Activated T-cell treated with anti-CD3 and anti-CD28 coated beads for 4 hours (primary cell): ENCODE measurements at regions not wholly inside any gene's neighbourhood (a gene's known extent, or its start where the extent isn't known, plus 50 kb on each side); places are given as distances from the start of the nearest gene placed in this dataset.
"Not testable (repeated sequence)": the region's sequence is repeated elsewhere in the genome, so short reads cannot be mapped to it uniquely, and the experiment has no call there.

Source experiments
- DNase-seq: peaks from one replicate; pipeline ENCODE4 v3.0.0-alpha.2; 2020

DNA sequence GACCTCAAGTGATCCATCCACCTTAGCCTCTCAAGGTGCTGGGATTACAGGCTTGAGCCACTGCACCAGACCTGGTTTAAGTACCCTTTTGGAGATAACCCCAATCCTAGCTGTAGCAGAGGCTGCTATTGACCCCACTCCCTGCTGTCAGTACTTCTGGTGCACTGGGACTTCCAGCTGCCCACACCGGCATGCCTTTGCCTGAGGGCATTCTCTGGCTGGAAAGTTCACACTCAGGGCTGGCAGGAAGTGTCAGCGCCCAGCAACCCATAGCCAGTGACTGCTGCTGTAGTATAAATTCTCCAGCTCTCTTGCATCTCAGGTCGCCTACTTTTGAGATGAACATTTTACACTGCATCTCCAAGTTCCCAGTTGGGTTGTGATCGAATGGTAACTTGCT lies 75.3 kb downstream of the UTRN start:
- DNase-seq: no peak

DNA sequence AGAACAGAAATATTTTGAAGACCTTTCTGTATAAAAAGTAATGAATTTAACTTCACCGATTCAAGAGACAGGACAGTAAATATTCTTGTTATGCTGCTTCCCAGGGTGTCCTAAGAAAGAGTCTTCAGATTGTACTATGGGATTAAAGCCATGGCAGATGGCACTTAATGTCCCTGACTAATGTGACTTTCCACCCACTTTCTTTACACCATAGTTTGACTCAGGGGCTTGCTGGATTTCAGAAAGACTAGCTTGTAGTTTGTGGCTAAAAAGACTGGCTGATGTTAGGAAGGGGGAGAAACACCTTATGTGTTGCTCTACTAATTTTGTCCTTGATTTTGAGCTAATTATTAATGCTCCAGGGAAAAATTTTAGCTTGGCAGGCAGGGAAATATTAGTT lies 75.9 kb downstream of the UTRN start:
- no peak for DNase-seq

DNA sequence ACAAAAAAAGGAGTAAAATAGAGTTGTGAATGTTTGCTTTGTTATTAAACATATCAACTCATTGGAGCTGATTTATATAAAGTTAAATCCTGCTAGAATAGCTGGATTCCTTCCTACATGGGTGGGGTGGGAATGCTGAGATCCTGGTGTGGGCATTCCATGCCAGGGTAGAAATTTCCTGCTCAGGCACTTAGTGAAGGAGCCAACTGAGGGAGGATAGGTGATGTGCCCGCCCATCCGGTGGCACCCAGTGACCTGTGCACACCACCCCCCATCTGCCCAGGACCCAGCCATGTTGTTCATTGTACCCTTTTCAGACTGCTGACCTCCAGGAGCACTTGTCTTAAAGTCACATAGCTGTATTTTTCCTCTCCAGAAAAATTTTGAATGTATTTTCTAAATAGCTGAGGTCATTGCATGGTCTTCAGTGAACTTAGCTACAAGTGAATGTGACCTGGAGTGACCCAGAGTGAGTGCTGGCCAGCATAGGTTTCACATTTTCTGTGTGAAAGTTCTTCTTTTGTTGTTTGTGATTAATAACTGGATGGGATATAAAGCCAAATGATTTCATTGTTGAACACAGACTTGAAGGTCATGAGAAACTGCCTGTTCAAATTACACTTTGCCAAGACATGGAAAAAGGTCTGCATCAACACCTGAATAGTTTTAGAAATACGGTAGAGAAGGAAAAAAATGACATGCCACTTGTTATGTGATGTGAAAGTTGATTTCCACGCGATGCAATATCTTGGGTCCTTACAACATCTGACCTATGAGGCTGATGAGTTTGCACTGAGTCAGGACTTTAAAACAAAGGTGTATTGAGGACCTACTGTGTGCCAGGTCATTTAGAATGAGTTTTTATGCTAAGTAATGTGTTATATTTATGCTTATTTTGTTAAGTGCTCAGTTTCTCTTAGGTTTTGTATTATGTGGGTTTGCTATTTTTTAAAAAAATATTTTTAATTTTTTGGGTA lies 77.2 kb downstream of the UTRN start:
- no peak for DNase-seq

- no peak for DNase-seq
These were observed 79.1 kb downstream of the UTRN start for GRCh38 chr6:144364208-144364720.

- no peak for DNase-seq
These were observed 79.6 kb downstream of the UTRN start for GRCh38 chr6:144364782-144365181.

GRCh38 chr6:144365271-144365670 lies 80.1 kb downstream of the UTRN start:
- DNase-seq: no peak

GRCh38 chr6:144369696-144370095 lies 84.6 kb downstream of the UTRN start:
- DNase-seq: not testable (repeated sequence)

- DNase-seq: no peak
These were observed 87.0 kb downstream of the UTRN start for GRCh38 chr6:144372116-144372515.

DNA sequence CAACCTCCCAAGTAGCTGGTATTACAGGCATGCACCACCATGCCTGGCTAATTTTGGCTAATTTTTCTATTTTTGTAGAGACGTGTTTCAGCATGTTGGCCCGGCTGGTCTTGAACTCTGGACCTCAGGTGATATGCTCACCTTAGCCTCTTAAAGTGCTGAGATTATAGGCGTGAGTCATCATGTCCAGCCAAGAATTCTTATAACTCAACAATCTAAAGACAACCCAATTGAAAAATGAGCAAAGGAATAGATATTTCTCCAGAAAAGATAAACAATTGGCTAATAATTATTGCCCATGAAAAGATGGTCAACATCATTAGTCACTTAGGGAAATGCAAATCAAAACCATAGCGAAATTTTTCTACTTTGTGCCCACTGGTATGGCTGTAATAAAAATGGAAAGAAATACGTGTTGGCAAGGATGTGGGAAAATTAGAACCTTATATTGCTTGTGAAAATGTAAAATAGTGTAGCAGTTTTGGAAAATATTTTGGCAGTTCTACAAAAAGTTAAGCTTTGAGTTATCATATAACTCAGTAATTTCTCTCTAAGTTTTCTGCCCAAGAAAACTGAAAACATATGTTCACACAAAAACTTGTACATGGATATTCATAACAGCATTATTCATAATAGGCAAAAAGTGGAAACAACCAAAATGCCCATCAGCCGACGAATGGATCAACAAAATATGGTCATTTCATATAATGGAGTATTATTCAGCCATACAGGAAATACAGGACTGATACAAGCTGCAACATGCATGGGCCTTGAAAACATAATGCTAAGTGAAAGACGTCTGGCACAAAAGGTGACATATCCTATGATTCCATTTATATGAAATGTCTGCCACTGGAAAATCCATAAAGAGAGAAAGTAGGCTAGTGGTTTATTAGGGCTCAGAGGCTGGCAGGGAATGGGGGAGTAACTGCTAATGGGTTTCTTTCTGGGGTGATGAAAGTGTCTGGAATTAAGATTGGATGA lies 87.8 kb downstream of the UTRN start:
- no peak for DNase-seq

GRCh38 chr6:144374525-144374924 lies 89.4 kb downstream of the UTRN start:
- not testable (repeated sequence) for DNase-seq

- DNase-seq: no peak
These were observed 92.6 kb downstream of the UTRN start for GRCh38 chr6:144377586-144378210.

DNA sequence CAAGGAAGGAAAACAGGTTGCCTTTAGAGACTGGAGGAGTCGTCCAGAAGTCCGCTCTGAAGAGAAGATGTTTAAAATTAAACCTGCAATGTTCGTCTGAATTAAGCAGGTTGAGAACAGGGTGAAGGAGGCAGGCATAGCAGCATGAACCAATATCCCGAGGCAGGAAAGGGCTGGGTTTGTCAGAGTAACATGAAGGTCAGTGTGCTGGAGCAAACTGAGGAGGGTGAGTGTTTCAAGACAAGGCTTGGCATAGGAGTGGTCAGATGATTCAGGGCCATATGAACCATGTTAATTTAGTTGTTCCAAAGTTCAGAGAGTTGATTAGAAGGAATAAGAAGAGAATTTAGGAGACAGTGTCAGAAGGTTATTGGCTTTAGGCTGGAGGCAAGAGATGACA lies 93.3 kb downstream of the UTRN start:
- no peak for DNase-seq

DNA sequence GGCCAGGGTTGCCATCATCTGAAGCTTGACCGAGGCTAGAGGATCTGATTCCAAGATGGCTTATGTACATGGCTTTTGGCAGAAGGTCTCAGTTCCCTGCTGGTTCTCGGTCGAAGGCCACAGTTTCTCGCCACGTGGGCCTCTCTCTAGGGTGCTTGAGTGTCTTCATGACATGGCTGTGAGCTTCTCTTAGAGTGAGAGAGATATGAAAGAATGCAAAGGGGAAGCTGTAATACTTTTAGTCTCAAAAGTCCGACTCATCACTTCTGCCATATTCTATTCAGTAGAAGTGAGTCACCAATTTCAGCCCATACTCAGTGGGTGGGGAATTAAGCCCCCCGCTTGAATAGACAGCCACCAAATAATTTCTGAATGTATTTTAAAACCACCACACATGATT lies 94.2 kb downstream of the UTRN start:
- DNase-seq: no peak

GRCh38 chr6:144381499-144381898 lies 96.4 kb downstream of the UTRN start:
- not testable (repeated sequence) for DNase-seq

DNA sequence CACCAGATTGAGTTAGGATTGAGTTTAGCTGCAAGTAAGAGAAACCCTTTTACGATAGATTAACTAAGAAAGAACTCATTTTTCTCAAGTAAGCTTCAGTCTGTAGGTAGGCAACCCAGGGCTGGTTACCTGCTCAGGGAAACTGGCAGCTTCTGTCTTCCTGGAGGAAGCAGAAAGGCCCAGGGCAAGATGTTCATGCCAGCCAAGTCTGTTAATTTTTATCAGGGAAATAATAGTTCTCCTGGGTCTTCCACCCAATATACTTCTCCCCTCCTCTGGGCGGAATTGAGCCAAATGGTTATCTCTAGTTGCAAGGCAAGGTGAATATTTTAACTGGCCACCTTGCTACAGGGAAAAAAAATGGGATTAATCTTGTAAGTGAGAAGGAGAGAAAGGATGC lies 98.2 kb downstream of the UTRN start:
- DNase-seq: no peak

DNA sequence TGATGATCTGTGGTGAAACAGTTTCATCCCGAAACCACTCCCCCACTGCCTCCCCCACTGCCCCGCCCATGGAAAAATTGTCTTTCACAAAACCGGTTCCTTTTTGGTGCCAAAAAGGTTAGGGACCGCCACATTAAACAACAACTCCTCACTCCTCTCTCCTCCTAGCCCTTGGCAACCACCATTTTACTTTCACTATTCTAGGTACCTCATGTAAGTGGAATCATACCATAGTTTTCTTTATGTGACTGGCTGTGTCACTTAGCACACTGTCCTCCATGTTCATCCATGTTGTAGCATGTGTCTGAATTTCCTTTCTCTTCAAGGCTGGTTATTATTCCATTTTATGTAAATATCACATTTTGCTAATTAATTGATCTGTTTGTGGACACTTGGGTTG lies 99.3 kb downstream of the UTRN start:
- no peak for DNase-seq

- not testable (repeated sequence) for DNase-seq
These were observed 104.3 kb downstream of the UTRN start for GRCh38 chr6:144389474-144389873.

- no peak for DNase-seq
These were observed 105.1 kb downstream of the UTRN start for GRCh38 chr6:144390202-144390601.

- DNase-seq: no peak
These were observed 105.8 kb downstream of the UTRN start for GRCh38 chr6:144390886-144391285.

- DNase-seq: no peak
These were observed 107.4 kb downstream of the UTRN start for GRCh38 chr6:144392536-144392935.

DNA sequence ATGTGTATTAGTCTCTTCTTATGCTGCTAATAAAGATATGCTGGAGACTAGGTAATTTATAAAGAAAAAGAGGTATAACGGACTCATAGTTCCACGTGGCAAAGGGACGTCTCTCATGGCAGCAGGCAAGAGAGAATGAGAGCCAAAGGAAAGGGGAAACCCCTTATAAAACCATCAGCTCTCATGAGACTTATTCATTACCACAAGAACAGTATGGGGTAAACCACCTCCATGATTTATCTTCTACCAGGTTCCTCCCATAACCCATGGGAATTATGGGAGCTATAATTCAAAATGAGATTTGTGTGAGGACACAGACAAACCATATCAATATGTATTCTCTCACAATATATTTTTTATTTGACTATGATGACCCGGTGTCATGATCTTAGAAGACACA lies 109.1 kb downstream of the UTRN start:
- DNase-seq: no peak

DNA sequence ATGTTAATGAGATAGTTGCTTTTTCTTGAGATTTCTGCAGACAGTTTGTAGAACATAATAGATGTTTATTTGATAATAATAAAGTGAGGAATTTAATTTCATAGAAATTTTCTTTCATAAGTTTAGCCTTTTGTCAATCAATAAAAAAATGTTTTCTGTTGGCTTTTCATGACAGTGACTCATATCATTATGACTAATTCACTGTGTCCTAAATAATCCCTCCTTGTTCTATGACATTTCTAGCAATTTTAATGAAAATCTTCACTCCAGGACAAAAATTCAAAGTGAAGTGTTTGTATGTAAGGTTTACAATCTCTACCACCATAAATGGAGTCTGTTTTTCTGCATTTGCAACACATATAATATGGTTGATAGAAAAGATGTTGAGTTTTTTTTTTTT lies 109.9 kb downstream of the UTRN start:
- no peak for DNase-seq

GRCh38 chr6:144395826-144396225 lies 110.7 kb downstream of the UTRN start:
- DNase-seq: no peak
